Fibroblast of pulmonary artery (primary cell): ENCODE measurements at regions not wholly inside any gene's neighbourhood (a gene's known extent, or its start where the extent isn't known, plus 50 kb on each side); places are given as distances from the start of the nearest gene placed in this dataset.
A peak's percentile ranks its signal among the peaks of the same experiment; 100 is the strongest.

Source experiments
- DNase-seq: peaks from one replicate; pipeline ENCODE4 v3.0.0-alpha.2; 2010; ENCODE audit warnings: low read depth
- H3K4me3 ChIP-seq: replicated peaks from 2 replicates; pipeline ENCODE4 v1.5.1; 2011; ENCODE audit warnings: low read depth, mild to moderate bottlenecking, control low read depth, low read length, moderate library complexity
- TF ChIP-seq, protein P1 (sequence below): IDR thresholded peaks from 2 replicates; pipeline ENCODE4 v1.5.1; 2011; ENCODE audit warnings: mild to moderate bottlenecking, control low read depth, low read length, inconsistent platforms; ENCODE audit errors: missing control alignments

DNA sequence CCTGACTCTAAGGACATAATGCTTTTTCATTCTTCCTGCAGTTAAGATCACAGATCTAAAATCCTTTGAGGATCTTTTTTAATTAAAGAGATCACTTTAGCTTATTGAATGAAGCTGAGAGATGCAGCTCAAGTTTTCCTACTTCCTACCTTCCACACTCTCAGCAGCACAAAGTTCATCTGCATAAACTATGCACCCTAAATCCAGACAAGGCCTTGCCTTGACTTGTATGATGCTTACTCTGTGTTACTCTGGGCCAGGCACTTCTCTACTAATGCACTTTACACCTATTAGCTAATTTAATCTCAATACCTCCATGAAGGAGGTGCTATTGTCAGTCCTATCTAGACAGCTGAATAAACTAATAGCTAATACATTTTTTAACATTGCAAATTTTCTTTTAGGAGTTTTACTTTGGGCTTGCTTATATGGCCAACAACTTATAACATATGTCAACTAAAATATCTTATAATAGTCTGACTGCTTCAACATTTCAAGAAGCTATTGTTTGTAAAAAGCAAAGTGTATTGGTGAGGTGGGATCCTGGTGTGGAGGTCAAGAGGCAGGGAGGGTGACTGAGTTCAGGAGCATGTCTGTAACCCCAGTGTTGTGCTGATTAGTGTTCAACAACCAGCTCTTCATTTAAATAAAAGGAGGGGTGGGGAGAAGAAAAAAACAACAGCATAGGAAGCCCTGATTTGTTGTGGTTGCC is 172.4 kb upstream of the ATP11B start:
- H3K4me3 ChIP-seq: no peak overlapping the region
- no peak for DNase-seq
- TF ChIP-seq, protein P1, sequence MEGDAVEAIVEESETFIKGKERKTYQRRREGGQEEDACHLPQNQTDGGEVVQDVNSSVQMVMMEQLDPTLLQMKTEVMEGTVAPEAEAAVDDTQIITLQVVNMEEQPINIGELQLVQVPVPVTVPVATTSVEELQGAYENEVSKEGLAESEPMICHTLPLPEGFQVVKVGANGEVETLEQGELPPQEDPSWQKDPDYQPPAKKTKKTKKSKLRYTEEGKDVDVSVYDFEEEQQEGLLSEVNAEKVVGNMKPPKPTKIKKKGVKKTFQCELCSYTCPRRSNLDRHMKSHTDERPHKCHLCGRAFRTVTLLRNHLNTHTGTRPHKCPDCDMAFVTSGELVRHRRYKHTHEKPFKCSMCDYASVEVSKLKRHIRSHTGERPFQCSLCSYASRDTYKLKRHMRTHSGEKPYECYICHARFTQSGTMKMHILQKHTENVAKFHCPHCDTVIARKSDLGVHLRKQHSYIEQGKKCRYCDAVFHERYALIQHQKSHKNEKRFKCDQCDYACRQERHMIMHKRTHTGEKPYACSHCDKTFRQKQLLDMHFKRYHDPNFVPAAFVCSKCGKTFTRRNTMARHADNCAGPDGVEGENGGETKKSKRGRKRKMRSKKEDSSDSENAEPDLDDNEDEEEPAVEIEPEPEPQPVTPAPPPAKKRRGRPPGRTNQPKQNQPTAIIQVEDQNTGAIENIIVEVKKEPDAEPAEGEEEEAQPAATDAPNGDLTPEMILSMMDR: no peak

DNA sequence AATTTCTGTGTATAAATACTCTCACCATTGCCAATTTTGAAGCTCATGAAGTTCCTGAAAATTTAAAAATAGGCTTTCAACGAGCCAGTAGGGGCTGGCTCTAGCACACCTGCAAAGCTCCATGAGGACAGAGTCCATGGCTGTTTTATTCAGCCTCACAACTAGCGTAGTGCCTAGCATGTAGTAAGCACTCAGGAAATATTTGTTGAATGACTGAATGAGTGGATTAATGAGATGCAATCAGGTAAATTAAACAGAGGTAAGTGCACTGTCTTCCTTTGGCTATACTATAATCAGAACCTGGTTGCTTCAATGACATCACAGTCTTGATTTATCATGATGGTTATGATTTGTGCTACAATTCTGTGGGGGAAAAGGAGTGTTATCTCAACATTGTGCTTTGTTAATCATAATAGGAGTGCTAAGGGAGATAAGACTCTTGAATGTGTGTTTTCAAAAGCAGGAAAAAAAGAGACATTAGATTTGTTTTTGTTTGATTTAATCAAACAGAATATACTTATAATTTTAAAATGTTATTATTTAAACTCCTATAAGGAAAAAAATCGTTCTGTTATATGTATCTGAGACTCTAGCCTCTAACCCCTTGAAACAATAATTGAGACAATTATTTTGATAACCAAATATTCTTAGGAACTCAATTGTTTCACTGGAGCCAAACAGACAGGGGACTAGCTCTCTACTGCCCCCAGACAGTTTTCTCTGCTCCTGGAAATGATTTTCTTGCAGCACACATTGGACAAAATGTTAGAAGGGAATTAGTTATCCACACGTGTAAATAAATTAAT is 171.7 kb upstream of the ATP11B start:
- DNase-seq: no peak
- no peak overlapping the region for H3K4me3 ChIP-seq
- TF ChIP-seq, protein P1: peak; percentile 29

DNA sequence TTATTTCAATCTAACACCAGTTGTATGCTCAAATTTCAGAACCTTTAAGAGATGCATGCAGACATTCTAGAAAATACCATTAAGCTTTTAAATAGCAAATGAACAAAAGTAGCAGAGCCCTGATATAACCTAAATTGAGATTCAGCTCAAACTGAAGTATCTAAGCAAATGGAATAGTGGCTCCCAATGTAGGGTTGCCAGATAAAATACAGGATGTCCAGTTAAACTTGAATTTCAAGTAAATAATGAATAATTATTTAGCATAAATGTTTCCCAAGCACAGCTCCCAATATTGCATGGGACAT is 171.1 kb upstream of the ATP11B start:
- TF ChIP-seq, protein P1: no peak

DNA sequence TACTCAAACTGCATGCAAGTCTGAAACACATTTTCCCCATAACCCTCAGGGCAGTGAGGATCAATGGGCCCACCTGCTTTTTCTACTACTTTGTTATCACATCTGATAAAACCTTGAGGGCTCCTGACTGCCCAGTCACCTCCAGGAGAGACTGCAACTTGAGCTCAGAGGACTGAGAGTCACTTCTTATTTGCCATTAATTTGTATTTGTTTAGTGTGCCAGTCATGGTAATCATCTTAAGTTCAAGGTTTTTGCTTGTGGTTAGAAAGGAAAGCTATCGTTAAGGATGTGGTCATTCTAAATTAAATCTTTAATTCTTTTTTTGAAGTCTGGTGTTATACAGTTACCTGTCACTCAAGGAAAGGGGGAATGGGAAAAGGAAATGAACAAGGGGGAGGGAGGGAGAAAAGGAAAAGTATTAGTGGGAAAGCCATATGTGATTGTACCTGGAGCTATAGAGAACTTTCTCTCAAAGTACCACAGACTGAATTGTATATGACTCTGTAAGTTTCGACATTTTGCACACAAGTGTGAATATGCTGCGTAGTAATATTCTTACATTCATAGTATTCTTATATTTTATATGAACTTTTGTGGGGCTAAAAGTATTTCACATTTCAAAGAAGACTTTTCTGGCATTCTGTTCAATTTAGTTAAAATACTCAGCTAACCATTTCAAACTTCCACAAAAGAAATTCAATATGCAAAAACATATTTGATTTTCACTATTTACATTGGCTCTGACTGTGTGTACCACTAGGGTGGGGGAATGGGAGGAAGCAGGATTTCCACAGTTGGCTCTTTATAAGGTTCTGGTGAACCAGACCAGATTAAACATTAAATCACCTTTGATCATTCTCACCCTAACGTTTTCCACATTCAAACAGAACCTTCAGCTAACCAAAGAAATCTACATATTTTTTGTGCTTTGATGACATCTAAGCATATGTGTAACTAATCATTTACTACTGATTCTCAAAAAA is 166.5 kb upstream of the ATP11B start:
- H3K4me3 ChIP-seq: no peak overlapping the region
- DNase-seq: no peak
- TF ChIP-seq, protein P1: no peak

More for the DNA sequence above, 171.1 kb upstream of the ATP11B start:
- no peak for DNase-seq
- no peak overlapping the region for H3K4me3 ChIP-seq

DNA sequence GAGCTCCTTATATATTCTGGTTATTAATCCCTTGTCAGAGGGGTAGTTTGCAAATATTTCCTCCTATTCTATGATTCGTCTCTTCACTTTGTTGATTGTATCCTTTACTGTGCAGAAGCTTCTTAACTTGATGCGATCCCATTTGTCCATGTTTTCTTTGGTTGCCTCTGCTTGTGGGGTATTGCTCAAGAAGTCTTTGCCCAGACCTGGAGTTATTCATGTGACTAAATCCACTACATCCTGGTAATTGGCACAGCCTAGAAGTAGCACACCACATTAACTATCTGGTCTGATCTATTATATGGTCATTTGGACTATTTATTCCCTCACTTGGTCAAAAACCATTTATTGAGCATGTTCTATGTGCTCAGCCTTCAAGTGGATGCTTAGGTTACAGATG is 164.8 kb upstream of the ATP11B start:
- no peak overlapping the region for H3K4me3 ChIP-seq
- TF ChIP-seq, protein P1: no peak
- DNase-seq: no peak

DNA sequence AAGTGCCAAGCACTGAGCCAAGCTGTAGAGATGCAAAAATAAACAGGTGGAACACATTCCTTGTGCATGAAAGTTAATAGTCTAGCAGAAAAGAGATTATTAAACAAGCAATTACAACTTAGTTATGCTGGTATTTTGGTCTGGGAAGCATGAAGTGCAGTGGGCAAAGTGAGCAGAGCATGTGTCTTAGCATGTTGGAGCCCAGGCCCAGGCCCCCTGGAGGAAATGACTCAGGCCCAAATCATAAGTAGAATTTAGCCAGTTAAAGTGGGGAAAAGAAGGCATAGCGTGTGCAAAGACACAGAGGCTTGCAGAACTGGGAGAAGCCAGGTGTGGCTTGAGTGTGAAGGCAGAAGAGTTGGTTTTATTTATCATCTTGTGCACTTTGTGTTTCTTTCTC is 163.8 kb upstream of the ATP11B start:
- TF ChIP-seq, protein P1: no peak
- DNase-seq: no peak
- no peak overlapping the region for H3K4me3 ChIP-seq
